Spinal cord (tissue), 9 donors: ENCODE measurements at regions not wholly inside any gene's neighbourhood (a gene's known extent, or its start where the extent isn't known, plus 50 kb on each side); places are given as distances from the start of the nearest gene placed in this dataset.
"Not testable (repeated sequence)": the region's sequence is repeated elsewhere in the genome, so short reads cannot be mapped to it uniquely, and the experiment has no call there.

Experiments used
- DNase-seq, 6 donors: peaks; one replicate each; pipeline versions ENCODE4 v3.0.0 to v3.0.0-alpha.2; 2013 to 2015; ENCODE audit warnings: low spot score in 6 of 6, low read depth in 4 of 6
- H3K27ac ChIP-seq: one replicate; pipeline ENCODE4 v1.5.1; 2013; ENCODE audit warnings: low read depth, low read length, control low read depth
- H3K27me3 ChIP-seq: one replicate; pipeline ENCODE4 v1.6.1; 2013; ENCODE audit warnings: low read length; ENCODE audit not compliant: control insufficient read depth, insufficient read depth
- H3K36me3 ChIP-seq: one replicate; pipeline ENCODE4 v1.6.1; 2013; ENCODE audit warnings: low read length; ENCODE audit not compliant: control insufficient read depth, insufficient read depth
- H3K4me1 ChIP-seq: one replicate; pipeline ENCODE4 v1.6.1; 2013; ENCODE audit warnings: low read length; ENCODE audit not compliant: control insufficient read depth, insufficient read depth
- H3K4me3 ChIP-seq: one replicate; pipeline ENCODE4 v1.5.1; 2013; ENCODE audit warnings: low read depth, low read length, control low read depth
- H3K9me3 ChIP-seq: one replicate; pipeline ENCODE4 v1.6.1; 2013; ENCODE audit warnings: low read length; ENCODE audit not compliant: control insufficient read depth, insufficient read depth
- WGBS: methylation state at CpG from one replicate; pipeline ENCODE4 v1.1.5; 2013; ENCODE audit warnings: missing lambda C conversion rate; ENCODE audit not compliant: insufficient coverage; 5-methylcytosine and 5-hydroxymethylcytosine counted together
- donor health status: healthy.

DNA sequence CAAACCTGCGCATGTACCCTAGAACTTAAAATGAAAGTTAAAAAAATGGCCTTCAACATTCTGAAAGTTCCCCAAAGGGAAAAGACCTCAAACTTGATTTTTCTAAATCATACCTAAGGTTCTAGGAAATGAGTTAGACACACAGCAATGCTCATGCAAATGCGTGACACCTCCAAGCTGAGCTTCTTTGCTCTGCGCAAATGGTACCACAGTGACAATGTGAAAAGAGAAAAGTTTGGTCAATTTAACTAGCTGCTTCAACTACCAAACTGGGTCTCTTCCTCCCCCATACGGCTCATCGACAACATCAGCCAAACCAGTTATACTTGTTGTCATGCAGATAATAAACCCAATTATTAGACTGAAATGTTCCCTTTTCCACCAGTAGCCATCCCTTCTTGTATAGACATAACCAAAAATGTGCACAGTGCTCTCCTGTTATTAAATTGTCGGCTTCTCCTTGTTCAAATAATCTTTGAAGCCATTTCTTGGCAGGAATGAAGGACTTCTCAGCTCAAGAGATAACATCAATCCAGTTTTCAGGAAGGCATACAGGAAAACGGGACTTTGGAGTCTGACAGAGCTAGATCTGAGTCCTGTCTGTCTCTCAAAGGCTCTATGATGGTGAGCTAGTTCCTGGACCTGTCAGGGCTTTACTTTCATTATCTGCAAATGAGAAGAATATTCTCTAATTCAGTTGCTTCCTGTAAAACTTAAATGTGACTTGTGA, 185.6 kb upstream of the NR3C1 start:
- no peaks in the 10 kb centered on the region for H3K36me3 ChIP-seq
- no peaks in the 10 kb centered on the region for H3K27me3 ChIP-seq
- no peak for DNase-seq
- H3K9me3 ChIP-seq = no peaks in the 10 kb centered on the region
- WGBS = 100% methylated on average over 5 of the region's 7 CpGs
- peaks cover 4% of the 10 kb centered on the region for H3K4me1 ChIP-seq
- H3K4me3 ChIP-seq = no peak overlapping the region
- H3K27ac ChIP-seq = no peak overlapping the region

DNA sequence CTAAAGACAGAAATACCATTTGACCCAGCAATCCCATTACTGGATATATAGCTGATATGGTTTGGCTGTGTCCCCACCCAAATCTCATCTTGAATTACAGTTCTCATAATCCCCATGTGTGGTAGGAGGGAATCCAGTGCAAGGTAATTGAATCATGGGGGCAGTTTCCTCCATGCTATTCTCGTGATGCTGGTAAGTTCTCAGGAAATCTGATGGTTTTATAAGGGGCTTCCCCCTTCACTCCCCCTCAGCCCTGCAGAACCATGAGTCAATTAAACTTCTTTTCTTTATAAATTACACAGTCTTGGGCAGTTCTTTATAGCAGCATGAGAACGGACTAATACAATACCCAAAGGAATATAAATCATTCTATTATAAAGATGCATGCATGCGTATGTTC, 184.6 kb upstream of the NR3C1 start:
- not testable (repeated sequence) for H3K4me1 ChIP-seq, H3K36me3 ChIP-seq, H3K9me3 ChIP-seq, H3K27me3 ChIP-seq, DNase-seq, H3K4me3 ChIP-seq, H3K27ac ChIP-seq
- no CpG with 5 or more reads among the region's 3 CpGs for WGBS

DNA sequence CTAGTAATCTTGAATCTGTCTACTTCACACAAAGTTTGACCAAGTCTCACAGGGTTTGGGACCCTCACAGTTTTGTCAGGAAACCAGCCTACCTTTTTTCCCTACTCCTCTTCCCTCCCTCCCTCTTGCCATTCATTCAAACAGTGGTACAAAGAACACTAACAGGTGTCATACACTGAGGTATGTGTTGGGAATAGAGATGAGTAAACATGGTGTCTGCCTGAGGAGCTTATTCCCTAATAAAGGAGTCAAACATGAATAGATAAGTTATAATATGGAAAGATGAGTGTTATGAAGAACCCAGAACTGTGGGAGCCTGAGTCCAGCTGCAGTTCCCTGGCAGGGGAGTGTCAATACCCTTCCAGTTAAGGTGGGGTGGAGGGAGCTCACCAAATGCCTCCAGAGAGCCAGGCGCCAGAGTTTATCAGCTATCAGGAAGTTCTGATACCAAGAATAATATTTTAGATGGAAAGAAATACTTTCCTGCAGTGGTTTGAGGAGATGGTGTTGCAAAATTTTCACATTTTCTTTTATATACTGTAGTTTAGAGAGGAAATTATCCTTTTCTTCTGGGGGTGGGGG, 183.4 kb upstream of the NR3C1 start:
- Histone ChIP-seq H3K36me3 (no peaks in the 10 kb centered on the region), H3K4me1 (no peaks in the 10 kb centered on the region), H3K4me3 (no peak overlapping the region), H3K9me3 (no peaks in the 10 kb centered on the region), H3K27ac (no peak overlapping the region), H3K27me3 (no peaks in the 10 kb centered on the region)
- no peak for DNase-seq
- no CpG with 5 or more reads among the region's 1 CpG for WGBS

DNA sequence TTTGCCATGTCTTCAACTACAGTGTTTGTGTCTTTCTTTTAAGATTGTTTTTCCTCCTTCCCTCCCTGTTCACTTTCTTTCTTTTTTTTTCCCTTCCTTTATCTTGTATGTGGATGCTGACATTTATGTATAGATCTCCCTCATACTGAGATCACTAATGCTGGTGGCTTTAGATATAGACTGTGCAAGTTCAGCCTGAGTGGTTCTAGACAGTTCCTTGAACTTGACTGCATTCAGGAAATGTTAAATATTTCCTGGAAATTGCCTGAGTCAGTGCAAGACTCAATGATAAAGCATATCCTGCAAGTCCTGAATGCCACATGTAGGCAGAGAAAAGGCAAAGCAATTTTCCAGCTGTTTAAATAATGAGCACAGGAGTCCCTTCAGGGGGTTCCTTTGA, 182.5 kb upstream of the NR3C1 start:
- DNase-seq = peak in 1 of 6 donors; percentile 38
- Histone ChIP-seq H3K4me1 (no peaks in the 10 kb centered on the region), H3K27me3 (no peaks in the 10 kb centered on the region), H3K4me3 (no peak overlapping the region), H3K36me3 (no peaks in the 10 kb centered on the region), H3K27ac (no peak overlapping the region), H3K9me3 (no peaks in the 10 kb centered on the region)

DNA sequence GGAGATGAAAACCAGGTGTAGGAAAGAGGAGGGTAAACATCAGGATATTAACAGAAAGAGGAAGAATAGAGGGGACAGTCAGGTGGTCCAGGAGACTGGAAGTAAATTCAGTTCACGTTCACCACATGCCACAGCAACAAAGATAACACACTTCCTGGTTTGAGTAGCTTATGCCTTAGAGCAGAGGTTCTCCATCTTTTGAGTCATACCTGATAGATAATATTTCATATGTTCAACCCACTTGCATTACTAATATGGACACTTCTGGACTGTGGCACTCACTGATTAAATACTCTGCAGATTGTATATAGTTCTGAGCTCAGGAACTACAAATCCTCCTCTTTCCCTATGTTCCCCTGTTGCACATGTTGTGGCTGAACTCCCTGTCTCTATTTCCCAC, 179.9 kb upstream of the NR3C1 start:
- no CpG with 5 or more reads among the region's 1 CpG for WGBS
- no peaks in the 10 kb centered on the region for H3K36me3 ChIP-seq
- no peak overlapping the region for H3K27ac ChIP-seq
- H3K4me3 ChIP-seq = no peak overlapping the region
- no peaks in the 10 kb centered on the region for H3K9me3 ChIP-seq
- no peaks in the 10 kb centered on the region for H3K27me3 ChIP-seq
- DNase-seq = no peak
- H3K4me1 ChIP-seq = no peaks in the 10 kb centered on the region

DNA sequence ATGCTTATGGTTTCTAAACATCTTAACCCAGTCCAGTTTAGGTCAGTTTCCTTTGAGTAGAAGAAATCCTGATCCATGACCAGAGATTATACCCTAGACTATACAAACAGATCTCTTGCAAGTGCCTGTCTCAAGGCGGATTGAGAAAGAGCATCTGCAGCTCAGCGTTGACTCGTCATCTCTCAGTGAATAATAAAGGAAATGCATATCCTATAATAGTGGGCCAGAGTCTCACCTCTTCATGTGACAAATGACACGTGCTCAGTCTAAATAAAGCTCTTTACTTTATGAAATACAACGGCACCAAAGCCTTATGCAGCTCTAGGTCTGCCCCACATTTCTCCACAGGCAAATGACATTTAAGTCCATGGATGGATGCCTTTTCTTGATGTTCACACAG, 179.4 kb upstream of the NR3C1 start:
- H3K9me3 ChIP-seq = no peaks in the 10 kb centered on the region
- 80% methylated on average over 1 of the region's 5 CpGs for WGBS
- no peak overlapping the region for H3K27ac ChIP-seq
- H3K4me1 ChIP-seq = no peaks in the 10 kb centered on the region
- H3K27me3 ChIP-seq = no peaks in the 10 kb centered on the region
- no peaks in the 10 kb centered on the region for H3K36me3 ChIP-seq
- H3K4me3 ChIP-seq = no peak overlapping the region
- DNase-seq = no peak

DNA sequence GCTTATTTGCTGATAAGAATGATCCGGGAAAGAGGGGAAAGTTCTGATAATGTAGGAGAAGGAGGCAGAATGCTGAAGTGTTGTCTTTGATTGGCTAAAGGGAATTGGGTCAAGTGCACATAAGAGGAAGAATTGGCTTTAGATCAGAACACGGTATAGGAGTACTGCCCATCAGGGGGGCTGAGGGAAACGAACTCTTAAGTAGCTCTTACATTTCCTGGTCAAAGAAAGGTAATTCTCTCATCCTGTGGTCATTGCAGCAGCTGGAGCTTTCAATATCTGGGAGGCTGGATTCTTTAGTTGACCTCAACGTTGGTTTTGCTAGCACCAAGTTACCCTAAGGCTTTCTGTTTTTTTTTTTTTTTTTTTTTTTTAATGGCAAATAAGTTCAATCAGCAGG, 178.7 kb upstream of the NR3C1 start:
- WGBS = 58% methylated on average over 2 of the region's 4 CpGs
- H3K4me3 ChIP-seq = no peak overlapping the region
- H3K27me3 ChIP-seq = no peaks in the 10 kb centered on the region
- no peaks in the 10 kb centered on the region for H3K36me3 ChIP-seq
- H3K27ac ChIP-seq = no peak overlapping the region
- H3K9me3 ChIP-seq = no peaks in the 10 kb centered on the region
- H3K4me1 ChIP-seq = no peaks in the 10 kb centered on the region
- no peak for DNase-seq

DNA sequence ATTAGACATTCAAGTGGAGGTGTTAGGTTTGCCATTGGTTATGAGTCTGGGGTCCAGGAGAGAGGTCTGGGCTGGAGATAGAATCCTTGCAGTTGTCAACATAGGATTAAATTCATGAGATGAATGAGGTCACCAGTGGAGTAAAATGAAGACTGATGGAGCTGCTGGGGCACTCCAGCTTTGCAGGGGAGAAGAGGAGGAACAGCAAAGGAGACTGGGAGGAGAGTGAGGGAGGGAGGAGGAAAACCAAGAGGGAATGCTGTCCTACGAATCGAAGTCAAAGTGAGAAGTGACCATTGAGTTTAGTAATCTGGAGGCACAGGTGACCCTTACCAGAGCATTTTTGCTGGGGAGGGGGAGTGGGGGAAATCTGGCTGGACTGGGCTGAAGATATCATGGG, 178.2 kb upstream of the NR3C1 start:
- no peaks in the 10 kb centered on the region for H3K27me3 ChIP-seq
- H3K36me3 ChIP-seq = no peaks in the 10 kb centered on the region
- H3K27ac ChIP-seq = no peak overlapping the region
- no peak for DNase-seq
- H3K9me3 ChIP-seq = no peaks in the 10 kb centered on the region
- WGBS = 100% methylated on average over 2 of the region's 2 CpGs
- no peak overlapping the region for H3K4me3 ChIP-seq
- no peaks in the 10 kb centered on the region for H3K4me1 ChIP-seq

DNA sequence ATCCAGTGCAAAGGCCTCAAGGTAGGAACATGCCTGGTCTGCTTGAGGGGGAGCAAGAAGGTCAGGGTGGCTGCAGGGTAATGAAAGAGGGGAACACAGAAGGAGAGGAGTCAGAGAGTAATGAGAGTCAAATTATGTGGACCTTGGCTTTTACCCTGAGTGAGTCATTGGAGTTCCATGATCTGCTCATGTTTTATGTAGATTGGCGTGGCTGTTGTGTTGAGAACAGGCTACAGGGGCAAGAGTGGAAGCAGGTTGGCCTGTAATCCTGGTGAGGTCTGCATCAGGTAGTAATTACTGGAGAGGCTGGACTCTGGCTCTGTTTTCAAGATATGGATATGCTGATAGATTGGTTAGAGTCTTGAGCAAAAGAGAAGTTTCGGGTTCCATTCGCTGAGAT, 177.7 kb upstream of the NR3C1 start:
- H3K36me3 ChIP-seq = no peaks in the 10 kb centered on the region
- no peak for DNase-seq
- H3K27ac ChIP-seq = no peak overlapping the region
- H3K27me3 ChIP-seq = no peaks in the 10 kb centered on the region
- 100% methylated on average over 3 of the region's 3 CpGs for WGBS
- no peaks in the 10 kb centered on the region for H3K9me3 ChIP-seq
- no peaks in the 10 kb centered on the region for H3K4me1 ChIP-seq
- H3K4me3 ChIP-seq = no peak overlapping the region

DNA sequence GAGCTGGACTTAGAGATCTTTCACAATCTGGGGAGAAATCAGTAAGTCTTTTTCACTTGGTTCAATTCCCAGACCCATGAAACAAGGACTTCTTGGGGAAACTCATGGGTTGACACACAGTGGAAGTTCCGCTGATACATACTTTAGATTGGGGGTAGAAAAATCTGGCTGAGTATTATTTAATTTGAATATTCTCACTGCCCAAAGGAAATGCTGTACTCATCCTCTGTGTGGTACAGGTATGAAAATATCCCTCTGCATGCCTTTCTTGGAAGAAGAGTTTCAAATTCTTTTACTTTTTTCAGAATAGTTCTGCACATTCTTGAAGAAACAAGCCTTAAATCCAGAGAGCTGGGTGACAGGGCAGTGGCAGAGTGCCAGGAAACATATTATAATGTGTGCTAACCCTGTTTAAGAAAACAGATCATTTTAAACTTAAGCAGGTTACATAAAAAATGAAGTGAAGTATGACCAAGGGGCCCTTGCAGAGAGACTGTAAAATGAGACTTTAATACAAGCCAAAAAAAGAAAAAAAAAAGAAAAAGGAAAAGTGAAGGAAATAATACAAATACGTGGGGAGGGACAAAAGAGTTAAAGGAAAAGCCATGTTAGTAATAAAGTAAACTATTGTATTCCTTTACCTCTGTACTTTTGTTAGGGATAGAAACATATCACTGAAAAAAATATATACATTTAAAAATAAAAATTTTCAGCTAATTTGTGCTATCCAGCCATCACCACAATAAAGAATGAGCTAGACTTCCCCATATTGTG, 173.4 kb upstream of the NR3C1 start:
- no peaks in the 10 kb centered on the region for H3K36me3 ChIP-seq
- no peak for DNase-seq
- no peaks in the 10 kb centered on the region for H3K9me3 ChIP-seq
- H3K27me3 ChIP-seq = no peaks in the 10 kb centered on the region
- H3K4me3 ChIP-seq = no peak overlapping the region
- no CpG with 5 or more reads among the region's 2 CpGs for WGBS
- peaks cover 3% of the 10 kb centered on the region for H3K4me1 ChIP-seq
- H3K27ac ChIP-seq = no peak overlapping the region
